ENCODE measurements at regions not wholly inside any gene's neighbourhood (a gene's known extent, or its start where the extent isn't known, plus 50 kb on each side); places are given as distances from the start of the nearest gene placed in this dataset.
A peak's percentile ranks its signal among the peaks of the same experiment; 100 is the strongest.

DNA sequence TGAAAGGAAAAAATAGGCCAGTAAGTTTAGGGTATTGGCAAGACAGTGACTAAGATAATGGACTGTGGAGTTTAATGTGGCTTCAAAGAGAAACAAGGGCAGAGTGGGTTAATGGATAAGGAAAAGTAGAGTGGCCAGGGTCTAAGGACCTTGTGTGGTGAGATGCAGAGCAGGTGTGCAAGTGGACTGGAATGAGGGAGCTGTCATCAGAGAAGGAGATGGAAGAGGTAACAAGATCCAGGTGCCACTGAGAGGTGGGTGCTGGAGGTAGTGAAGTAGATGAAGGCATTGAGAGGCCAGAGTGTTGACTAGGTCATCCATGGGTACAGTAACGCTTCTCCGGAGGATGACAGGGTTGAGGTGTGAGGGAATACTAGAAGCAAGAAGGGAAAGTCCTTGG lies 136.1 kb downstream of the QRSL1 start:
- in situ Hi-C loops (cut with MboI; ENCODE audit: low pct_unique_long_range_greater_than_20kb in 2 of 9, low sequenced_read_pairs in 9 of 9, unreplicated experiment in 9 of 9) = no loop called here
- WGBS, 10 experiments = 69 to 100% (median 89%) methylated on average over 1 to 2 of the region's 2 CpGs; no CpG with 5 or more reads in 4 of the 10 experiments
- H3K4me1 ChIP-seq (replicated peaks in 1 of 2) = no peaks in the 10 kb centered on the region
- no peak overlapping the region for H3K4me3 ChIP-seq
- ATAC-seq (replicated peaks in 6 of 8) = no peak
- no peak overlapping the region for H3K27ac ChIP-seq

- H3K4me1 ChIP-seq (replicated peaks in 1 of 2) = no peaks in the 10 kb centered on the region
- no peak for ATAC-seq (replicated peaks in 6 of 8)
- in situ Hi-C loops (cut with MboI; ENCODE audit: low pct_unique_long_range_greater_than_20kb in 2 of 9, low sequenced_read_pairs in 9 of 9, unreplicated experiment in 9 of 9) = no loop called here
- no peak overlapping the region for H3K27ac ChIP-seq
- H3K4me3 ChIP-seq = no peak overlapping the region
- 0 to 94% (median 60%) methylated on average over 1 to 2 of the region's 2 CpGs; no CpG with 5 or more reads in 1 of the 10 experiments for WGBS, 10 experiments
These were observed 135.1 kb downstream of the QRSL1 start for GRCh38 chr6:106764353-106764980.

- Histone ChIP-seq H3K4me1 (replicated peaks in 1 of 2) (no peaks in the 10 kb centered on the region), H3K4me3 (no peak overlapping the region), H3K27ac (no peak overlapping the region)
- no peak for ATAC-seq (replicated peaks in 6 of 8)
- in situ Hi-C loops (cut with MboI; ENCODE audit: low pct_unique_long_range_greater_than_20kb in 2 of 9, low sequenced_read_pairs in 9 of 9, unreplicated experiment in 9 of 9) = no loop called here
These were observed 134.0 kb downstream of the QRSL1 start for GRCh38 chr6:106763361-106763760.

DNA sequence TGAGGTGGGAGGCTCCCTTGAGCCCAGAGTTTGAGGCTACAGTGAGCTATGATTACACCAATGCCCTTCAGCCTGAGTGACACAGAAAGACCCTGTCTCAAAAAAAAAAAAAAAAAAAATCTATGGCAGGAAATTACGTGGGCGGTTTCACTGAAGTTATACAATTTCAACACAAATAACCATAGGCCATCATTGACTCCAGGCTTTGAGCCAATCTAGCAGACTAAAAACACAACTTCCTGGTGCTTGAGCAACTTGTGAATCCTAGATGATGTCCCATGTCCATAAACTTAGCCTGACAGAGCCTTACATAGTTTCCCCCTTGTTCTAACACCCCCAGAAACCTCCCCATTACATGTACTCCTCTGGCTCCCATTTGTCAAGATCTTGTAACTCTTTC lies 131.8 kb downstream of the QRSL1 start:
- in situ Hi-C loops (cut with MboI; ENCODE audit: low pct_unique_long_range_greater_than_20kb in 2 of 9, low sequenced_read_pairs in 9 of 9, unreplicated experiment in 9 of 9) = no loop called here
- H3K4me1 ChIP-seq (replicated peaks in 1 of 2) = no peaks in the 10 kb centered on the region
- 55 to 100% (median 75%) methylated on average over 1 to 2 of the region's 2 CpGs; no CpG with 5 or more reads in 5 of the 10 experiments for WGBS, 10 experiments
- no peak for ATAC-seq (replicated peaks in 6 of 8)
- H3K27ac ChIP-seq = no peak overlapping the region
- no peak overlapping the region for H3K4me3 ChIP-seq

- in situ Hi-C loops (cut with MboI; ENCODE audit: low pct_unique_long_range_greater_than_20kb in 2 of 9, low sequenced_read_pairs in 9 of 9, unreplicated experiment in 9 of 9) = no loop called here
- no peak for ATAC-seq (replicated peaks in 6 of 8)
- WGBS, 10 experiments = 33 to 100% (median 88%) methylated on average over 1 to 2 of the region's 2 CpGs; no CpG with 5 or more reads in 2 of the 10 experiments
These were observed 129.7 kb downstream of the QRSL1 start for GRCh38 chr6:106759112-106759511.

DNA sequence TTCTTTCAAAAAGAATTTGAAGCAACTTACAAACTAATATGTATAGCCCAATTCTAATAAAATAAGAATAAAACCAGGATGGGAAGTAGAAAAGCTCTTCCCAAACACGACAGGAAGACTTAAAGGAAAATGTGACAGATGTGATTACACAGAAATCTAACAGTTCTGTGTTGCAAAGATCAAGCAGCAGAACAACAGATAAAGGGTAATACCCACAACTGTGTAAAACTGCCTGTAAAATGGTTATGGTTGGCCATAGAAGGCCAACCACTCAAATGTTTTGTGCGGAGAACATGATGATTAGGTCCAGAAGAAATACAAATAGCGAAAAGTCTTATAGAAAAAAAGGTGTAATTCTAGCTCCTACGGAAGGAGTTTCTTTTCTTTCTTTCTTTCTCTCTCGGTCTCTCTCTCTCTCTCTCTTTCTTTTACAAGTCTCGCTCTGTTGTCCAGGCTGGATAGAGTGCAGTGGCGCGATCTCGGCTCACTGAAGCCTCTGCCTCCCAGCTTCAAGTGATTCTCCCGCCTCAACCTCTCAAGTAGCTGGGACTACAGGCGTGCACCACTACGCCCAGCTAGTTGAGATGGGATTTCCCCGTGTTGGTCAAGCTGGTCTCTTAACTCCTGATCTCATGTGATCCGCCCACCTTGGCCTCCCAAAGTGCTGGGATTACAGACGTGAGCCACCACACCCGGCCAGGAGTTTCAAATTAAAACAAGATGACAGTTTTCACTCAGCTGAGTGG lies 128.5 kb downstream of the QRSL1 start:
- no peak overlapping the region for H3K27ac ChIP-seq
- H3K4me3 ChIP-seq = no peak overlapping the region
- in situ Hi-C loops (cut with MboI; ENCODE audit: low pct_unique_long_range_greater_than_20kb in 2 of 9, low sequenced_read_pairs in 9 of 9, unreplicated experiment in 9 of 9) = no loop called here
- ATAC-seq (replicated peaks in 6 of 8) = no peak
- no peaks in the 10 kb centered on the region for H3K4me1 ChIP-seq (replicated peaks in 1 of 2)
- 39 to 97% (median 84%) methylated on average over 1 to 15 of the region's 16 CpGs for WGBS, 10 experiments

More at GRCh38 chr6:106759112-106759511, 129.7 kb downstream of the QRSL1 start:
- H3K27ac ChIP-seq = no peak overlapping the region
- no peaks in the 10 kb centered on the region for H3K4me1 ChIP-seq (replicated peaks in 1 of 2)
- no peak overlapping the region for H3K4me3 ChIP-seq

GRCh38 chr6:106757267-106757666 lies 127.9 kb downstream of the QRSL1 start:
- in situ Hi-C loops (cut with MboI; ENCODE audit: low pct_unique_long_range_greater_than_20kb in 2 of 9, low sequenced_read_pairs in 9 of 9, unreplicated experiment in 9 of 9) = no loop called here
- Histone ChIP-seq H3K4me1 (replicated peaks in 1 of 2) (no peaks in the 10 kb centered on the region), H3K4me3 (no peak overlapping the region), H3K27ac (no peak overlapping the region)
- no peak for ATAC-seq (replicated peaks in 6 of 8)
- 0 to 100% (median 60%) methylated on average over 1 to 2 of the region's 2 CpGs; no CpG with 5 or more reads in 1 of the 10 experiments for WGBS, 10 experiments

GRCh38 chr6:106754215-106754614 lies 124.8 kb downstream of the QRSL1 start:
- Histone ChIP-seq H3K4me3 (no peak overlapping the region), H3K27ac (no peak overlapping the region), H3K4me1 (replicated peaks in 1 of 2) (peaks cover 0 to 7% of the 10 kb centered on the region in 2 donors)
- 30 to 100% (median 83%) methylated on average over 1 to 5 of the region's 5 CpGs; no CpG with 5 or more reads in 1 of the 10 experiments for WGBS, 10 experiments
- in situ Hi-C loops (cut with MboI; ENCODE audit: low pct_unique_long_range_greater_than_20kb in 2 of 9, low sequenced_read_pairs in 9 of 9, unreplicated experiment in 9 of 9) = no loop called here
- ATAC-seq (replicated peaks in 6 of 8) = no peak

DNA sequence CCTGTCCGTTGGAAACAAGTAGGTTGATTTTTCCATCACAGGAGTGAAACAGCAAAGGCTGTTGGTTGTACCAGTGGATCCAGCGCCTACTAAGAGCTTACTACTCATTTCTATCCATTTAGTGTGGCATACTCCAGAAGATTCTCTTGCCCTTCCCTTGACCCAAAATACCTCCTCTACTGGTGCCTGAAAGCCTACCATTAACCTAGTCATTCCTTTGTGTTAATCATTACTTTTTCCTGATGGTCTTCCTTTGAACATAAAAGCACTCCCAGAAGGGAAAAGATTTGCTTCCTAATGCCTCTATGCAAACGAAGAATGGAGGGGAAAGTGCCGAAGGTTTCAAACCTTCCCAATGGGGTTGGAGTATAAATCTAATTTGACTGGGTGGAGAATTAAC lies 123.3 kb downstream of the QRSL1 start:
- in situ Hi-C loops (cut with MboI; ENCODE audit: low pct_unique_long_range_greater_than_20kb in 2 of 9, low sequenced_read_pairs in 9 of 9, unreplicated experiment in 9 of 9) = no loop called here
- H3K27ac ChIP-seq = no peak overlapping the region
- no peak overlapping the region for H3K4me3 ChIP-seq
- peaks cover 6 to 11% of the 10 kb centered on the region in 2 donors for H3K4me1 ChIP-seq (replicated peaks in 1 of 2)
- 27 to 60% (median 45%) methylated on average over 1 to 3 of the region's 4 CpGs; no CpG with 5 or more reads in 2 of the 10 experiments for WGBS, 10 experiments
- ATAC-seq (replicated peaks in 6 of 8) = no peak

GRCh38 chr6:106751501-106752252 lies 122.3 kb downstream of the QRSL1 start:
- ATAC-seq (replicated peaks in 6 of 8) = peak in 3 of 8 experiments; percentile 18 to 65 (median 22)
- in situ Hi-C loops (cut with MboI; ENCODE audit: low pct_unique_long_range_greater_than_20kb in 2 of 9, low sequenced_read_pairs in 9 of 9, unreplicated experiment in 9 of 9) = no loop called here
- Histone ChIP-seq H3K4me1 (replicated peaks in 1 of 2) (peaks cover 6 to 11% of the 10 kb centered on the region in 2 donors), H3K27ac (no peak overlapping the region), H3K4me3 (no peak overlapping the region)
- 51 to 100% (median 75%) methylated on average over 1 to 5 of the region's 6 CpGs; no CpG with 5 or more reads in 3 of the 10 experiments for WGBS, 10 experiments

GRCh38 chr6:106750946-106751345 lies 121.6 kb downstream of the QRSL1 start:
- H3K27ac ChIP-seq = no peak overlapping the region
- in situ Hi-C loops (cut with MboI; ENCODE audit: low pct_unique_long_range_greater_than_20kb in 2 of 9, low sequenced_read_pairs in 9 of 9, unreplicated experiment in 9 of 9) = no loop called here
- H3K4me1 ChIP-seq (replicated peaks in 1 of 2) = peaks cover 6 to 11% of the 10 kb centered on the region in 2 donors
- peak in 2 of 8 experiments; percentile 27 to 34 for ATAC-seq (replicated peaks in 6 of 8)
- no peak overlapping the region for H3K4me3 ChIP-seq
- WGBS, 10 experiments = 0 to 95% (median 75%) methylated on average over 1 to 4 of the region's 4 CpGs; no CpG with 5 or more reads in 2 of the 10 experiments

DNA sequence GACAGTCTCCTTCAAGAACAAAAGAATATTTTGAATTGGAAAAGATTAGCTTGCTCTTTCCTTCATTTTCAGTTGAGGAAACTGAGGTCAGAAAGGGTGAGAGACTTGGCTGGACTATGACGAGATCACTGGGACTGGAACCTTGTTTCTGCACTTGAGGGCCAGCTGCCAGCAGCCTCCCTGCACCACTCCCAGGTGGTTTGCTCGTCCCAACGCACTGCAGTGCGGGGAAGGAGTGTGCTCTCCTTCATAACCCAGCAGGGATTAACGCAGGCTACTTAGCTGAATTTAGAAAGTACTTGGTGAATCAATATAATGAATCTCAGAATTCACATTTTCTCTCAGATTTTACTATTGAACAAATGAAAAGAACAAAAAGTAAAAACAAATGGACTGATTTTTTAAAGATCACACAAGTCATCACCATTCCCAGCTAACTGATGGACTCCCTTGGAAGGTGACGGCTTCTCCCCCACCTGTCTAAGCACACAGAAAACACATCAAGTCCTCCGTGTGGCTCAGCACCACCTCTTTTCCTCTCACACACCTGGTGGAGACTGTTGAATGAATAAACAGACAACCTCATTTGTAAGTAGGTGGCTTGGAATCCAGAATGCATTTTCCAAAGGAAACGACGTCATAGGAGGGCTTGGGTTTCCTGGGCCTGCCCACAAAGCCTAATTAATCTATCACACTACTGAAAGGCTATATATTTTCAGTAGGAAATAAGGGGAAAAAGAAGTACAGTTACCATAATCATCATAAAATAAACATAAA lies 121.0 kb downstream of the QRSL1 start:
- ATAC-seq (replicated peaks in 6 of 8) = no peak
- peaks cover 6 to 11% of the 10 kb centered on the region in 2 donors for H3K4me1 ChIP-seq (replicated peaks in 1 of 2)
- 17 to 80% (median 64%) methylated on average over 2 to 8 of the region's 9 CpGs; no CpG with 5 or more reads in 2 of the 10 experiments for WGBS, 10 experiments
- in situ Hi-C loops (cut with MboI; ENCODE audit: low pct_unique_long_range_greater_than_20kb in 2 of 9, low sequenced_read_pairs in 9 of 9, unreplicated experiment in 9 of 9) = no loop called here
- no peak overlapping the region for H3K4me3 ChIP-seq
- H3K27ac ChIP-seq = no peak overlapping the region
